T-cell (primary cell): ENCODE measurements at regions not wholly inside any gene's neighbourhood (a gene's known extent, or its start where the extent isn't known, plus 50 kb on each side); places are given as distances from the start of the nearest gene placed in this dataset.

Experiments used
- ATAC-seq, 4 experiments: fragments of 200-7000 bp in 3 of 4; fragments of 150-1000 bp in 1 of 4; cut with Tn5 transposase; replicated peaks in 1 of 4; 1 replicate in 3 of 4; 2 replicates in 1 of 4; pipeline ENCODE4 v1.10.0; 2021; ENCODE audit warnings: moderate library complexity in 3 of 4, mild to moderate bottlenecking in 2 of 4, moderate number of reproducible peaks in 1 of 4
- CTCF ChIA-PET, 2 donors: fragments of 300-600 bp; sonication (Branson Sonifier 250); formaldehyde crosslinking; loops; one replicate each; lab custom pipeline; 2022; ENCODE audit warnings: antibody characterized with exemption in 2 of 2; lab: Charles Lee
- POLR2A ChIA-PET, 2 donors: fragments of 300-600 bp; sonication (Branson Sonifier 250); formaldehyde crosslinking; loops; one replicate each; lab custom pipeline; 2022; ENCODE audit warnings: antibody characterized with exemption in 2 of 2; lab: Charles Lee
- DNase-seq, 35 experiments: peaks; one replicate each; pipeline versions ENCODE4 v3.0.0 to v3.0.0-alpha.2; 2013 to 2023
- H3K27ac ChIP-seq: one replicate; pipeline ENCODE4 v1.5.1; 2013; ENCODE audit warnings: low read length
- H3K27me3 ChIP-seq, 2 experiments: replicated peaks in 1 of 2; 1 replicate in 1 of 2; 2 replicates in 1 of 2; pipeline versions ENCODE4 v1.6.1 to v1.7.0; 2013; ENCODE audit warnings: low read length in 1 of 2, mixed read lengths in 1 of 2; ENCODE audit not compliant: control insufficient read depth in 2 of 2, insufficient read depth in 2 of 2; ENCODE audit errors: extremely low read depth in 1 of 2
- H3K36me3 ChIP-seq, 2 donors: 1 replicate in 1 of 2; 2 replicates in 1 of 2; pipeline versions ENCODE4 v1.6.1 to v1.7.0; 2013; ENCODE audit warnings: low read length in 1 of 2; ENCODE audit not compliant: control insufficient read depth in 2 of 2, insufficient read depth in 1 of 2; ENCODE audit errors: extremely low read depth in 1 of 2
- H3K4me1 ChIP-seq, 2 experiments: 1 replicate in 1 of 2; 2 replicates in 1 of 2; pipeline versions ENCODE4 v1.6.1 to v1.7.0; 2013; ENCODE audit warnings: low read length in 2 of 2, mixed read lengths in 1 of 2; ENCODE audit not compliant: insufficient read depth in 2 of 2, control insufficient read depth in 1 of 2; ENCODE audit errors: extremely low read depth in 1 of 2
- H3K4me3 ChIP-seq, 2 donors: 1 replicate in 1 of 2; 2 replicates in 1 of 2; pipeline versions ENCODE4 v1.5.1 to v1.7.0; 2013; ENCODE audit warnings: mild to moderate bottlenecking in 2 of 2, low read length in 1 of 2, moderate library complexity in 1 of 2; ENCODE audit not compliant: control insufficient read depth in 1 of 2; ENCODE audit errors: extremely low read depth in 1 of 2
- H3K9me3 ChIP-seq: 2 replicates; pipeline ENCODE4 v1.7.0; 2013
- H3K27ac Mint-ChIP-seq, 2 donors: one replicate each; pipeline ENCODE4 v1.8.0; 2020 to 2021; ENCODE audit warnings: mild to moderate bottlenecking in 2 of 2, mixed read lengths in 2 of 2
- H3K27me3 Mint-ChIP-seq, 2 donors: one replicate each; pipeline ENCODE4 v1.8.0; 2021 to 2022; ENCODE audit warnings: mixed read lengths in 2 of 2
- H3K36me3 Mint-ChIP-seq: one replicate; pipeline ENCODE4 v1.8.0; 2021; ENCODE audit warnings: mixed read lengths
- H3K4me1 Mint-ChIP-seq, 3 donors: one replicate each; pipeline ENCODE4 v1.8.0; 2020 to 2022; ENCODE audit warnings: mixed read lengths in 3 of 3, mild to moderate bottlenecking in 1 of 3
- H3K4me3 Mint-ChIP-seq, 3 donors: one replicate each; pipeline ENCODE4 v1.8.0; 2020 to 2022; ENCODE audit warnings: mild to moderate bottlenecking in 3 of 3, mixed read lengths in 3 of 3, moderate library complexity in 3 of 3
- H3K9me3 Mint-ChIP-seq, 3 donors: one replicate each; pipeline ENCODE4 v1.8.0; 2020 to 2022; ENCODE audit warnings: mixed read lengths in 3 of 3
- WGBS: methylation state at CpG from one replicate; pipeline ENCODE4 v1.1.5; 2013; ENCODE audit warnings: missing lambda C conversion rate; ENCODE audit not compliant: insufficient coverage; 5-methylcytosine and 5-hydroxymethylcytosine counted together

DNA sequence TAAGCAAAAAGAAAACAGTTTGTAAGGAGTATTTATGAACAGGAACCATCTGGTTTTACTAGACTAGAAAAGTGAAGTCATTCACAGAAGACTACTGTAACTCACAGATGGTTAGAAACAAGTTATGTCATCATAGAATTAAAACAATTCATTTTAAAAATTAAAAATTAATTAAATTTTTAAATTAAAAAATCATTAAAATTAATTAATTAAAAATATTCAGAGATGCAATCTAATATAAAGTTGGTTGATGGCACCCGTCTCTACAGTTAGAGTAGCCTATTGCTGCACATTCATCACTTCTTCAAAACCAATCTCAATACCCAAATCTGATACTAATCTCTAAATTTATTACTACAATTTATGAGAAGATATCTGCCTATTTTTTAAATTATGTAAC lies 454.8 kb upstream of the NUPR2 start:
- no peak overlapping the region for H3K4me3 Mint-ChIP-seq
- ATAC-seq (no peak), DNase-seq (no peak)
- Histone ChIP-seq H3K27me3 (no peaks in the 10 kb centered on the region), H3K36me3 (no peaks in the 10 kb centered on the region), H3K4me1 (no peaks in the 10 kb centered on the region), H3K4me3 (no peak overlapping the region), H3K27ac (no peak overlapping the region), H3K9me3 (no peaks in the 10 kb centered on the region)
- POLR2A ChIA-PET, result no interaction called here
- peaks cover 4 to 31% (median 13%) of the 10 kb centered on the region in 3 donors for H3K9me3 Mint-ChIP-seq
- CTCF ChIA-PET, result no interaction called here
- H3K36me3 Mint-ChIP-seq, result no peaks in the 10 kb centered on the region
- H3K4me1 Mint-ChIP-seq, result no peaks in the 10 kb centered on the region
- H3K27ac Mint-ChIP-seq, result no peak overlapping the region
- WGBS, result no CpG with 5 or more reads among the region's 1 CpG
- no peaks in the 10 kb centered on the region for H3K27me3 Mint-ChIP-seq

DNA sequence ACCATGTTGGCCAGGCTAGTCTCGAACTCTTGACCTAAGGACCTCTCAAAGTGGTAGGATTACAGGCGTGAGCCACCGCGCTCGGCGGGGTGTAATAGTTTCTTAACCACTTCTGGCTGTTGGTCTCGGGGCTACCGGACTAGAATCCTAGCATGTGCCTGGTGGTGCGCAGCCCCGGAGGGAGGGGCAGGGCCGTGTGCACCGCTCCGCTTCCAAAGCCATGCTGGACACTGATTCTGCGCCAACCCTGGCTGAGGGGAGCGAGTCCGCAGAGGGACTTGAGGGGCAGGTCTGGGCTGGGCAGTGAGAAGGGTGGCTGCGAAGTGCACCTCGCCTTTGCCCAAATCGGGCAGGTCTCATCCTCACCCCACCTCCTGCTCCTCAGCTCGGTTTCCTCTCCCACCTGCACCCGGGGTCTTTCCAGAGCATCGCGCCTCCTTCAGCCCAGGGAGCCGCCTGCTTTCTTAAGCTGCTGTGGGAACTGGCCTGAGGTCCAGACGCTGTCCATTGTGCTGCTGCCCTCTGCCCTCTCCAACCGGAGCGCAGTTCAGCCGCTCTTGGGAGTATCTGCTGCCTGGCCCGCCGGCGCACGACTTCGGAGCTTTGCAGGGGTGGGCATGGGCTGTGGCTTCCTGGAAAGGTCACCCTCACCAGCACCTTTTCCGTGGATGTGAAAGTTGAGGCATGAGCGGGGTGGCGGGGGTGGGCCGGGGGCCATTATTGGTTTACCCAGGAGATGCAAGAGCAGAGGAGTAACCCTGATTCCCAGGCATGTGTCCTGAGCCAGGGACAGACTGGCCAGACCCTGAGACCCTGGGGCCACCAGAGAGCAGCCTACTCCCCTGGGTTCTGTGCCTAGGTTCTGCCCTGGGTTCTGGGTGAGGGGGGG lies 422.6 kb upstream of the NUPR2 start:
- CTCF ChIA-PET, result no interaction called here
- no peak overlapping the region for H3K4me3 Mint-ChIP-seq
- no peaks in the 10 kb centered on the region for H3K36me3 Mint-ChIP-seq
- no peaks in the 10 kb centered on the region for H3K27me3 Mint-ChIP-seq
- H3K4me1 Mint-ChIP-seq, result no peaks in the 10 kb centered on the region
- Histone ChIP-seq H3K4me1 (no peaks in the 10 kb centered on the region), H3K4me3 (no peak overlapping the region), H3K27me3 (peaks cover 0 to 10% of the 10 kb centered on the region in 2 experiments), H3K36me3 (no peaks in the 10 kb centered on the region), H3K27ac (no peak overlapping the region), H3K9me3 (no peaks in the 10 kb centered on the region)
- H3K27ac Mint-ChIP-seq, result no peak overlapping the region
- ATAC-seq (no peak), DNase-seq (no peak)
- 62% methylated on average over 26 of the region's 37 CpGs for WGBS
- peaks cover 12 to 32% (median 21%) of the 10 kb centered on the region in 3 donors for H3K9me3 Mint-ChIP-seq
- POLR2A ChIA-PET, result no interaction called here

DNA sequence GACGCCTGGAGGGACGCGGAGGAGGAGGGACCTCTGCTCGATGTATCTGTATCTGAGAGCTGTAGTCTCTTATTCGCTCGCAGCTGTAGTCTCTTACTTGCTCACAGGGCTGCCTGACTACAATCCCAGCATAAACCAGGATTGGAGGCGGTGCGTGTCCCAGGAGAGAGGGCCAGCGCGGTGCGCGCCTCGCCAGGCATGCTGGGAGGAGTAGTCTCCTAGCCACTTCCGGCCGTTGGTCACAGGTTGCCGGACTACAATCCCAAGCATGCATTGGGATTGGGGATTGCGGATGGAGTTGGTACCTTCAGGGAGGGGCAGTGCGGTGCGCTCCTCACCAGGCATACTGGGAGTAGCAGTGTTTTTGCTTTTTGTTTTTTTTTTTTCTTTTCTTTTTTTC lies 421.7 kb upstream of the NUPR2 start:
- Mint-ChIP-seq H3K9me3 (peaks cover 12 to 34% (median 25%) of the 10 kb centered on the region in 3 donors), H3K27ac (no peak overlapping the region), H3K36me3 (no peaks in the 10 kb centered on the region), H3K4me3 (no peak overlapping the region), H3K4me1 (no peaks in the 10 kb centered on the region), H3K27me3 (no peaks in the 10 kb centered on the region)
- WGBS, result 41% methylated on average over 10 of the region's 19 CpGs
- ATAC-seq (no peak), DNase-seq (no peak)
- ChIA-PET CTCF (no interaction called here), POLR2A (no interaction called here)
- Histone ChIP-seq H3K4me3 (no peak overlapping the region), H3K9me3 (no peaks in the 10 kb centered on the region), H3K4me1 (no peaks in the 10 kb centered on the region), H3K27ac (no peak overlapping the region), H3K27me3 (peaks cover 0 to 10% of the 10 kb centered on the region in 2 experiments), H3K36me3 (no peaks in the 10 kb centered on the region)

DNA sequence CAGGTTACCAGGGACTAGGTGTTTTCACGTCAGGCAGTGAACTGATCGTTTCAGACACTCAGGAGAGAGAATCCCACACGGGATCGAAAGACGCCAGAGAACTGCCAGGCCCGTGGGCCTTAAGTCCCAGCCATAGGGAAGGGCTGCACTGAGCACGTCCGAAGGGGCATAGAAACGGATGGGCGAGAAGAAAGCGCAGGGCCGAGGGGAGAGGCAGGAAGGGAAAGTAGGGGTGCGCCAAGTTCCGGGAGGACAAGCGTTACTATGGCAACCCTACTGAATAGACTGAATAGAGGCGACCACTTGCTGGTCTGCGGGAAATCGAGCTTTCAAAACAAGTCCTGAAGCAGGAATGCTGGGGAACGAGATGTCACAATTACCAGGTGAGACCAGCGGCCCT lies 421.3 kb upstream of the NUPR2 start:
- ChIA-PET CTCF (no interaction called here), POLR2A (no interaction called here)
- Mint-ChIP-seq H3K4me3 (no peak overlapping the region), H3K27ac (no peak overlapping the region), H3K27me3 (no peaks in the 10 kb centered on the region), H3K9me3 (peaks cover 12 to 33% (median 25%) of the 10 kb centered on the region in 3 donors), H3K4me1 (no peaks in the 10 kb centered on the region), H3K36me3 (no peaks in the 10 kb centered on the region)
- H3K27me3 ChIP-seq, result peaks cover 0 to 10% of the 10 kb centered on the region in 2 experiments
- no peak overlapping the region for H3K27ac ChIP-seq
- H3K9me3 ChIP-seq, result no peaks in the 10 kb centered on the region
- WGBS, result 50% methylated on average over 13 of the region's 20 CpGs
- no peak overlapping the region for H3K4me3 ChIP-seq
- no peaks in the 10 kb centered on the region for H3K36me3 ChIP-seq
- no peaks in the 10 kb centered on the region for H3K4me1 ChIP-seq
- DNase-seq (no peak), ATAC-seq (no peak)

DNA sequence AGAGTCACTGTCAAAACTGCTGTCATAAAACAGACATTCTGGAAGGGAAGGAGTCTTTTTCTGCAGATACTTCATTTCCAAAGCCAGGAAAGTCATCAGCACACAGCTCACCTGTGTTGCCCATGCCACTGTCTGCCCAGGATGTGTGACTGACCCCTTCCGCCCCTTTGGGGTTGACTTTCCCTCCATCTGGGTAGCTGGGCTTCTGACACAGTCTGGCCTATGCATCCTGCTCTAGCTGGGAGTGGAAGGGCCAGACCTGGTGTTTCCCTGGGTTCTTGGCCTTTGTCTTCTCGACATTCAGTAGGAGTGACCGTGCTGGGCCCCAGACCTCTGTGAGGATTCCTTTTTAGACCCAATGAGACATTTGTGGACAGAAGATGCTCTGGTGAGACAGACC lies 378.9 kb upstream of the NUPR2 start:
- H3K4me3 ChIP-seq, result no peak overlapping the region
- Mint-ChIP-seq H3K36me3 (no peaks in the 10 kb centered on the region), H3K4me1 (no peaks in the 10 kb centered on the region), H3K27ac (no peak overlapping the region), H3K4me3 (no peak overlapping the region), H3K9me3 (peaks cover 10 to 29% (median 19%) of the 10 kb centered on the region in 3 donors), H3K27me3 (no peaks in the 10 kb centered on the region)
- DNase-seq (no peak), ATAC-seq (no peak)
- POLR2A ChIA-PET, result no interaction called here
- H3K9me3 ChIP-seq, result no peaks in the 10 kb centered on the region
- H3K27ac ChIP-seq, result no peak overlapping the region
- no peaks in the 10 kb centered on the region for H3K27me3 ChIP-seq
- H3K4me1 ChIP-seq, result no peaks in the 10 kb centered on the region
- no peaks in the 10 kb centered on the region for H3K36me3 ChIP-seq
- CTCF ChIA-PET, result no interaction called here
- WGBS, result 76% methylated on average over 2 of the region's 3 CpGs

DNA sequence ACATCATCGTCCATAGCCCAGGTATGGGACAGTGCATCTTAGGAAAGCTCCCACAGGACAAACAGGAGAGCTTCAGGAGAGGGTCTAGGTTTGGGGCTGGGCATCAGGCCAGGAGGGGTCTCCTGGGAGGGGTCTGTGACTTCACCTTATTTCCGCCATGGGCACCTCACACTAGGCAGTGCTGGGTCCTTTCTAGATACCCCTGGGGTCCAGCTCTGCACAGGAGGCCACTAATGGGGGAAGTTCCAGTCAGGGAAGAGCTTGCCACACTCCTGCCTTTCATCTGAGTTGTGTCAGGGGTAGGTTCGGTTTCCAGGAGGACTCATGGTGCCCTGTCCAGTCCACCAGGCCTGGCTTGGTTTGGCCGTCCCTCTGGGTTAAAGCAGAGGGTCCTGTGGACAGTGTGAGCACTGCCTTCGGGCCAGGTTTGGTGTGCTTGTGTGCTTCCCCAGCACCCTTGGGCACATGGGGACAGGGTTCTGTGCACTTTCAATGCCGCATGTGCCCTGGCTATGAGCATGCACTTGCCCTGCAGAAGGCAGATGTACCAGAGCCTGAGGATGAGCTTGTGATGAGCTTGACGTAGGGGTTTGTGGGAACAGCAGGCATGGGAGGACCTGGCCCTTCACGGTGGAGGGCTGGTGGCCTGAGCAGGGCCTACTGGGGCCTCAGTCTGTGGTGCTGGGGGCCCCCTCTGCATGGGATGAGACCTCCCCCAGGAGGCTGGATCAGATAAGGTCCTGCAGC lies 377.7 kb upstream of the NUPR2 start:
- Mint-ChIP-seq H3K4me1 (no peaks in the 10 kb centered on the region), H3K9me3 (peaks cover 11 to 25% (median 15%) of the 10 kb centered on the region in 3 donors), H3K27ac (no peak overlapping the region), H3K36me3 (no peaks in the 10 kb centered on the region), H3K4me3 (no peak overlapping the region), H3K27me3 (no peaks in the 10 kb centered on the region)
- ChIA-PET POLR2A (no interaction called here), CTCF (no interaction called here)
- DNase-seq (no peak), ATAC-seq (no peak)
- Histone ChIP-seq H3K27ac (no peak overlapping the region), H3K4me3 (no peak overlapping the region), H3K9me3 (no peaks in the 10 kb centered on the region), H3K36me3 (no peaks in the 10 kb centered on the region), H3K4me1 (no peaks in the 10 kb centered on the region), H3K27me3 (no peaks in the 10 kb centered on the region)
- WGBS, result 74% methylated on average over 5 of the region's 8 CpGs
